ENCODE measurements at regions not wholly inside any gene's neighbourhood (a gene's known extent, or its start where the extent isn't known, plus 50 kb on each side); places are given as distances from the start of the nearest gene placed in this dataset.

- Histone ChIP-seq H3K36me3 (ENCODE audit: control insufficient read depth, insufficient read depth, low read length) (no peaks in the 10 kb centered on the region), H3K27me3 (ENCODE audit: control insufficient read depth, insufficient read depth, low read length) (no peaks in the 10 kb centered on the region), H3K4me3 (ENCODE audit: low read depth, low read length) (no peak overlapping the region)
- DNase-seq (ENCODE audit: low read depth) = no peak
- no peak for TF ChIP-seq CTCF (IDR thresholded peaks at IDR 0.05; ENCODE audit: insufficient read depth, low read length, poor library complexity, severe bottlenecking)
Observed at GRCh38 chr6:133621751-133622150, 267.2 kb upstream of the TCF21 start.

- no peak for DNase-seq (ENCODE audit: low read depth)
- H3K27me3 ChIP-seq (ENCODE audit: control insufficient read depth, insufficient read depth, low read length) = no peaks in the 10 kb centered on the region
- TF ChIP-seq CTCF (IDR thresholded peaks at IDR 0.05; ENCODE audit: insufficient read depth, low read length, poor library complexity, severe bottlenecking) = no peak
- no peak overlapping the region for H3K4me3 ChIP-seq (ENCODE audit: low read depth, low read length)
- no peaks in the 10 kb centered on the region for H3K36me3 ChIP-seq (ENCODE audit: control insufficient read depth, insufficient read depth, low read length)
Observed at GRCh38 chr6:133623065-133623464, 265.8 kb upstream of the TCF21 start.

- no peak for DNase-seq (ENCODE audit: low read depth)
- H3K4me3 ChIP-seq (ENCODE audit: low read depth, low read length) = no peak overlapping the region
- TF ChIP-seq CTCF (IDR thresholded peaks at IDR 0.05; ENCODE audit: insufficient read depth, low read length, poor library complexity, severe bottlenecking) = no peak
- H3K27me3 ChIP-seq (ENCODE audit: control insufficient read depth, insufficient read depth, low read length) = no peaks in the 10 kb centered on the region
- no peaks in the 10 kb centered on the region for H3K36me3 ChIP-seq (ENCODE audit: control insufficient read depth, insufficient read depth, low read length)
Observed at GRCh38 chr6:133623621-133624020, 265.3 kb upstream of the TCF21 start.

- H3K4me3 ChIP-seq (ENCODE audit: low read depth, low read length) = no peak overlapping the region
- H3K27me3 ChIP-seq (ENCODE audit: control insufficient read depth, insufficient read depth, low read length) = no peaks in the 10 kb centered on the region
- no peak for DNase-seq (ENCODE audit: low read depth)
- TF ChIP-seq CTCF (IDR thresholded peaks at IDR 0.05; ENCODE audit: insufficient read depth, low read length, poor library complexity, severe bottlenecking) = no peak
- no peaks in the 10 kb centered on the region for H3K36me3 ChIP-seq (ENCODE audit: control insufficient read depth, insufficient read depth, low read length)
Observed at GRCh38 chr6:133626096-133626666, 262.7 kb upstream of the TCF21 start.

GRCh38 chr6:133629970-133630369, 258.9 kb upstream of the TCF21 start:
- Histone ChIP-seq H3K27me3 (ENCODE audit: control insufficient read depth, insufficient read depth, low read length) (no peaks in the 10 kb centered on the region), H3K36me3 (ENCODE audit: control insufficient read depth, insufficient read depth, low read length) (no peaks in the 10 kb centered on the region), H3K4me3 (ENCODE audit: low read depth, low read length) (no peak overlapping the region)
- DNase-seq (ENCODE audit: low read depth) = no peak
- no peak for TF ChIP-seq CTCF (IDR thresholded peaks at IDR 0.05; ENCODE audit: insufficient read depth, low read length, poor library complexity, severe bottlenecking)

- Histone ChIP-seq H3K4me3 (ENCODE audit: low read depth, low read length) (no peak overlapping the region), H3K27me3 (ENCODE audit: control insufficient read depth, insufficient read depth, low read length) (no peaks in the 10 kb centered on the region), H3K36me3 (ENCODE audit: control insufficient read depth, insufficient read depth, low read length) (no peaks in the 10 kb centered on the region)
- no peak for DNase-seq (ENCODE audit: low read depth)
- TF ChIP-seq CTCF (IDR thresholded peaks at IDR 0.05; ENCODE audit: insufficient read depth, low read length, poor library complexity, severe bottlenecking) = no peak
Observed at GRCh38 chr6:133630651-133631050, 258.3 kb upstream of the TCF21 start.

Data from kidney epithelial cell (primary cell).